Hematopoietic multipotent progenitor cell treated with erythropoietin and hydrocortisone succinate and interleukin-3 and kit ligand, for 6 days (in vitro differentiated cells): ENCODE measurements at regions not wholly inside any gene's neighbourhood (a gene's known extent, or its start where the extent isn't known, plus 50 kb on each side); places are given as distances from the start of the nearest gene placed in this dataset.
"Not testable (repeated sequence)": the region's sequence is repeated elsewhere in the genome, so short reads cannot be mapped to it uniquely, and the experiment has no call there.

Experiments used
- DNase-seq: peaks from one replicate; pipeline ENCODE4 v3.0.0-alpha.2; 2015

DNA sequence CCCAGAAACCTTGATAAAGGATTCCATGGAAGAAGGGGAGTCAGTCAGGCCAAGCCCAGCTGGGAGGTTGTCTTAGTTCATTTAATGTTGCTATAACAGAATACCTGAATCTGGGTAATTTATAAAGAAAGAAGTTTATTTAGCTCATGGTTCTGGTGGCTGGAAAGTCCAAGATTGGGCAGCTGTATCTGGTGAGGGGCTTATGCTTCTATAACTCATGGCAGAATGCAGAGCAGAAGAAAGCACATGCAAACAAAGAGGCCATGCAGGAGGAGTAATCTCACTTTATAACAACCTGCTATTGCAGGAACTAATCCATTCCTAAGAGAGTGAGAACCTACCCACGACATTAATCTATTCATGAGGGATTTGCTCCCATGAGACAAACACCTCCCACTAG is 54.2 kb upstream of the ANKRD1 start:
- DNase-seq = no peak

DNA sequence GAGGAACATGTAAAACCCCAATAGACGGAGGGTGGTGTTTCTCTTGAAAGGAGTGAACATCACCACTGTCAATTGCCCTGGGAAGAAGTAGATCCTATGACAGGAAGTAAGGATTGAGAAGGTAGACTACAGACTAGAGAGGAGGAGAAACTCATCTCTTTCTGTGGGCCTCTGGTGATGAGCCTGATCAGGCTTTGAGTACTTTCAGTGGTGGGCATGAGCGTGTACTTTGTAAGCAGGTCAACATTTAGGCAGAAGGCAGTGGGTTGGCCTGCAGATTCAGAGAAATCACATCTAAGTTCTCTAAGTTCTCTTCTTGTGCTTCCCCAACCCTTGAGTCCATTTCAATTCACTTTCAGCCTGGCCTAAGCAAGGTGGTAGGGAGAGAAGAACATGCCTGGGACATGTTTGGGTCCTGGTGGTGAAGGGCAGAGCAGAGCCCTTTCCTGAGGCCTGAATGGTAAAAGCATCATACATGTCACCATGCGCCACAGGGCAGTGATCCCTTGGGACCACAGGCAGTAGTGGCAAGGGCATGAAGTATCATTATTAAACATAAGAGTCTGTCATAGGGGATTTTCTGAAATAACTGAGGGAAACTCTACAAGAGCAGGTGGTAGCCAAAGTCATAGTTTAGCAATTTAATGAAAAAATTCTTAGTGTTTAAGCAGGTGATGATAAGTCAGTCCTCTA is 56.4 kb upstream of the ANKRD1 start:
- DNase-seq = no peak

GRCh38 chr10:90977855-90978486 is 57.1 kb upstream of the ANKRD1 start:
- no peak for DNase-seq

DNA sequence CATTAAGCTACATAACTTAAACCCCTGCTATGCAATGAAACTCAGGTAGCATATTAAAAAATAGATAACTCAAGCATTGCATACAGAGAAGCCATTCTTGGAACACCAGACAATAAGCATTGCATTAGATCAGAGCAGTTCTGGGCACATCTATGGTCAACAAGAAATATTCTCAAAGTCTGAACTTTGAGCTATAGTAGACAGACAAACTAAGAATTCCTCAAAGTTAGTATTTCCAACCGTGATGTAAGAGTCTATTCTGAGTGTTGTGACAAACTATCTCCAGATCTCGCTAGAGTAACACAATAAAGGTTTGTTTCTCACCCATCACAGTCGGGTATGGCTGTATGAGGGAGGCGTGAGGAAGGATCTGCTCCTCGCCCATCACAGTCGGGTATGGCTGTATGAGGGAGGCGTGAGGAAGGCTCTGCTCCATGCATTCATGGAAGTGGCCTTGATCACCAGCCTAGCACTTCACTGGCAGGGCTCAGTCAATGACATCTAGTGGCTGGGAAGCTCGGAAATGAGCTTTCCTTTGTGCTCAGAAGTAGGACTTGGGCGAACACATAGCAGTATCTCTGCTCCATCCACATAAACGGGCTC is 61.6 kb upstream of the ANKRD1 start:
- DNase-seq = no peak

- no peak for DNase-seq
Observed at GRCh38 chr10:90983914-90984549, 63.1 kb upstream of the ANKRD1 start.

DNA sequence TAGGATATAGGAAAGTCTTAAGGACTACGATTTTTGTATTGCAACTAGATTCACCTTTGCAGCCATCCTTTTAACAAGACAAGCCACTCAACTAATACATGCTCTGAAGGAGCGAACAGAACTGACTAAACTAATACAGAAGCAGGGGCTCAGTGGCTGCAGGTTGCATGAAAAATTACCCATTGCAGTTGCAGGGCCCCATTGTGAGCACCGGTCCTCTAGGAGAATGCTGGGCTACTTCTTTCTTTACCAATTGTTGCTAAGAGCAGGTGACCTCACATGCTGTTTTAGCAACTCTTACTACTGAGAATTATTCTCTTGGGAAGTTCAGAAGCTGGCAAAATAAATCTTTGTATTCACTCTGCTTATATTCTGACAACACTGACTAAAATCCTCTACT is 64.0 kb upstream of the ANKRD1 start:
- no peak for DNase-seq

DNA sequence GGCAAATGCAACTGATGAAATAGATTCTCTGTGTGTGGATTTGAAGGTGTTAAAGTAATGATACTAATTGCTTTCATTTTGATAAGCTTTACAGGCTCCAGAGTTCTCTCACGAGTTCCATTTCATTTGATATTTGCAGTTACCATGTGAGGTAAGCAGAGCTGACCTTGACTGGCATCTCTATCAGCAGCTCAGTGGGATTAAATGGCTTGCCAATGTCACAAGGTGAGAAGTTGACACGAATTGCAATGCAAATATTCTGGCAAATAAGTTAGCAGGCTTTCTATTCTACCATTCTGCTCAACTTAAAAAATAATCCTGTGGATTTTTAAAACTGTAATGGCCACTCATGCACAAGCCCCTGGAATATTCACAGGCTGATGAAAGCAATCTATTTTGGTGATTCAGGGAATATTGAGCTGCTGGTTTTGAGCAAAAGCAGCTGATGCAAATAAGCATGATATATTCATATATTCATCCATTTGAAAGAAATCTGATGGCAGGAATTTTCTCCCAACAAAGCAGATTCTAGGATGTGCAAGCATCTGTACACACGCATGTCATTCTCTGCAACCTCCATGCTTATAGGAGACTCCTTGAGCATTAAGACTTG is 64.5 kb upstream of the ANKRD1 start:
- DNase-seq = no peak

DNA sequence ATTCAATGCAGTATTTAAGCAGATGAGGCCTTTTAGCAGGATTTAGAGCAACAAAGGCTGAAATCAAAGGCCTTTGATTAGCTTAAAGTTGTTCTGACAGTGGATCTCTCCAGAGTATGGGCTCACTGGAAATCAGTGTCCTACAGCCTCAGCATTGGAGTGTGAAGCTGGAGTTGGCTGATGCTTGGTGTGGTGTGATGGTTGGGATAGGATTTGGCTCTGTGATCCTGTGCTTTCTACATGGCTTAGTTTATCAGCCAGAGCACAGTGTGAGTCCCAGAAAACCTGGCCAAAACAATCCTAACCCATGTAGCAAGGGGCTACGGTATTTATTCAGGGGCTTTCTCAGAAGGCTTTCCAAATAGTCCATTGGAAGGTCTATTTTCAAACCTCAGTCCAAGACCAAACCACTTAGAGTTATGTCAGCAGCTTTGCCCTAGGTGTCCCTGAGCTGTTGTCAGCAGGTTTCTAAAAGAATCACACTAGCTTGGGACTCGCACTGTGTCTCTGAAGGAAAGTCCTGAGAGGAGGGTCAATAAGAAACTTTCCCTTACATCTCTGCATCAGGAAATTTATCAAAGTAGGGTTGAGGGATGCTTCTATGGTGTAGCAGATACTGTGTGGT is 65.4 kb upstream of the ANKRD1 start:
- DNase-seq = no peak

DNA sequence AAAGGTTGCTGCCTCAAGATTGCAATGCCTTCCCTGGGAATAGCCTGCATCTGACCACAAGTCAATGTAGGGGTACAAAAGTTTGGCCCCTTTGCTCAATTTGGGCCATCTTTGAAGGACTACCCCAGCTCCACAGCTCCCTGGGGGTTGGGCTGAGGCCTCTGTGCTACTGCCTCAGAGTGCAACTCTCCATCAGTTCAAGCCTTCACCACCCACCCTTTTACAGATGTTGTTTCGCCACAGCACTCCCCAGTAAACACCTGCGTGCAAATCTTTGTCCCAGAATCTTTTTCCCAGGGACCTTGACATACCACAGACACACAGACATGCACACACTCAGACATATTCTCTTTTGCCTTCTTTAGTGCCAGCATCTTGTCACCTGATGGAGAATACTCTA is 66.0 kb upstream of the ANKRD1 start:
- no peak for DNase-seq

- no peak for DNase-seq
Observed at GRCh38 chr10:90987383-90987782, 66.5 kb upstream of the ANKRD1 start.

DNA sequence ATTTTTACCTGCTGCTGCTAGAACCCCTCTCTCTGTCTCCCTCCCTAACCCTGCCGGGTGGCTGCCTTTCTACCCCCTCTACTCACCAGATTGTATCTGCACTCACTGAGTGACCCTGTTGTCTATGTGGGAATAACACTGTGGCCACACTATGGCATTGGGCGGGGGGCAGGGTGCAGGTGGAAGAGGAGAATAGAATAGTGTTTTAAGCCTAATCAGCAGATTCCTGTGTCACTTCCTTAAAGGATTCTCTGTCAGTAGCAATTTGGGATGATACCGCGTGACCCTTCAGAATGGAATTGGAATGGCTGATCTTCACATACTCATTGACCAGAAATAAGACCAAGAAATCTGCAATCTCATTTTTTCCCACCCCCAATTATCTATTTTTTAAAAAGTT is 67.1 kb upstream of the ANKRD1 start:
- DNase-seq = no peak

- DNase-seq = no peak
Observed at GRCh38 chr10:90988802-90989201, 67.9 kb upstream of the ANKRD1 start.

DNA sequence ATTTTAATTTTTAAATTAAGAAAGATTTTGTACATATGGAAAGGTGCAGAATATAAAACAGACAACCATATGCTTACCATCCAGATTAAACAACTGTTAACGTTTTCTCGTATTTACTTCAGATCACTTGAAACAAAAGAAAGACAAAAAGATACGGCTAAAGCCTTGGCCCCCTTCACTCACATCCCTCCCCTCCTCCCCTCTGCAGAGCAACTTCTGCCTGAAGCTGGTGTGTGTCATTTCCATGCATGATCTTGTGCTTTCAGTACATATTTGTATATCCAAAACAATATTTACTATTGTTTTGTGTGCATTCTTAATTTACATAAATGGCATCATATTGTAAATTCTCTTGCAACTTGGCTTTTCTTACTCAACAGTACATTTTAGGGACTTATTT is 68.5 kb upstream of the ANKRD1 start:
- DNase-seq = no peak

DNA sequence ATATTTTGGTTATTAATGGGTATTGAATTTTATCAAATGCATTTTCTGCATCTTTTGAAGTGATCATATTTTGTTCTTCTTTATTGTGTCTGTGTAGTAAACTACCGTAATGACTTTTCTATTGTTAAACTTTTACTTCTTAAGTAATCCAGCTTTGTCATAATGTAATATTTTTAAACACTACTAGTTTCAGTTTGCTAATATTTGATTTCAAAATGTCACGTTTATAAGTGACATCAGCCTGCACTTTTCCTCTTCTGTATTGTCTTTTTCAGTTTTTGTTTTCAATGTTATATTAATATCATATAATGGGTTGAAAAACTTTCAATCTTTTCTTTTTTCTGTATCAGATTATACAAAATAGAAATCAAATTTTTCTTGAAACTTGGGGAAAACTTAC is 71.6 kb upstream of the ANKRD1 start:
- no peak for DNase-seq

GRCh38 chr10:90993340-90993739 is 72.5 kb upstream of the ANKRD1 start:
- DNase-seq = no peak

GRCh38 chr10:90997670-90998069 is 76.8 kb upstream of the ANKRD1 start:
- no peak for DNase-seq

- no peak for DNase-seq
Observed at GRCh38 chr10:90998733-90999511, 78.0 kb upstream of the ANKRD1 start.

DNA sequence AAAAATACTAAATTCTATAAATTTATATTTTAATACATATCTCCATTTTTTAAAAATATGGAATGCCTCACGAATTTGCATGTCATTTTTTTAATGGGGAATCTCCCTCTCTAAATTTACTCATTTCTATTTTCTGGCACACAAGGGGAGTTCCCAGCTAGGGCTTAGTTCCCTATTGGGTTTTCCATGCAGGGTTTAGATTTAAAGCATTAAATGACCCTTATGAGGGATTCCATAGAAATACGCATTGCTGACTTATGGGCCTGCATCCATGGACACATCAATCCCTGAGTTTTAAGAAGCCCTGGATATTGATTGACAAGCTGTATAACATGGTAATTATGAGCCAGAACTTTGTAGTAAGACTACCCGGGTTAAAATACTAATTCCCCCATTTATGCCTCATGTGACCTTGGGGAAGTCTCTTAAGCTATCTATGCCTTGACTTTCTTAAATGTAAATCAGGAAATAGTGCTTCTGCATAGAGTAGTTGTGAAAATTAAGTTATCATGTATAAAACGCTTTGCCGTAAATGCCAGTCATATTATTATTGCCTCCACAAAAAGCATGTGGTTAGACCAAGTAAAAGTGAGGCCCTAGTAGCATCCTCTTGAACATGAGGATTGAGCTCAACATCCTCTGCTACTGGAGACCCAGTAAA is 78.8 kb upstream of the ANKRD1 start:
- DNase-seq = no peak

DNA sequence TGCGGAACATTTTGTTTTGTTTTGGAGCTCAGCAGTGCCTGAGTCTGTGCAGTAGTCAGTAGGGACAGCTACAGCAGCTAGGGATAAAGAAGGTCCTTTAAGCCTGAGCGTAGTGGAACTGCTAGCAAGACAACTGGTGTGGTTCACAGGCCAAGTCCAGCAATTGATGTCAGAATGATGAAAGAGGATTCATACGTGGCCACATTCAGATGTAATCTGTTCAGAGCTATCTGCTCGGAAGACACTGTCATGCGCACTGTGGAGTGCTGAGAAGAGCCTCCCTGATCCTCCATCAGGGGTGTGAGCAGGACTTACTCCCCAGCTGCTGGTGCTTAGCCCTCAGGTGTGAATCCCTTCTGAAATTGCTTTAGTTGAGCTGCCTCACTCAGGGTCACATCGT is 79.6 kb upstream of the ANKRD1 start:
- DNase-seq = no peak

DNA sequence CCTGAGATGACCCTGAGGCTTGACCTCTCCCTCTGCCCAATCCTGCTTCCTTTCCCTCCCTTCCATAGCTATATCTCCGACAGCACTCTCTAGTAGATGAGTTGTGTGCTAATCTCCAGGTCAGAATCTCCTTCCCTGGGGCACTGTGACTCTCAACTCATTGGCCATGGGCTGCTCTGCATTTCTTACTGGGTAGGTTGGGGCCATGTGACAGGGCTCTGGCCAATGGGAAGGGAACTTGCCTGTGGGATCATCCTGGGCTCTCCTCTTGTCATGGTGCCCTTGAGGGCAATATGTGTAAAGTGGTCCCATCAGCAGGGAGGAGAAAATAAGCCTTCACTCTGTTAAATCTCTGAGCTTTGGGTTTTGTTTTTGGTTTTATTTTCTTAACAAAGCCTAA is 80.1 kb upstream of the ANKRD1 start:
- no peak for DNase-seq

DNA sequence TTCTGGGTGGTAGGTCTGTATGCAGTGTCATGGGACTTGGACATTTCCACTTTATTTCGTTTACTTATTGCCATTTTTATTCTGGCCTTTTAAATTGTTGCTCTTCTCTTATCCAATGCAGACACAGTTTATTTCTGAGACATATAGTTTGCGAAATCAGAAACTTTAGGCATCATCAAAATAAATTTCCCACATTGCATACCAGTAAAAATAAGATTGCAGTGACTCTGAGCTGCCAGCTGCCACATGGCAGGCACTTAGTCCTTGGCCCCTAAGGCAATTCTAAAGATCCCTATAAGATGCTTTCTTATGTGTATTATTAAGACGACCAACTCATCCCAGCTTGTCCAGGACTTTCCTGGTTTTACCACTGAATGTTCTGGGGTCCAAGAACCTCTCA is 81.8 kb upstream of the ANKRD1 start:
- DNase-seq = no peak

DNA sequence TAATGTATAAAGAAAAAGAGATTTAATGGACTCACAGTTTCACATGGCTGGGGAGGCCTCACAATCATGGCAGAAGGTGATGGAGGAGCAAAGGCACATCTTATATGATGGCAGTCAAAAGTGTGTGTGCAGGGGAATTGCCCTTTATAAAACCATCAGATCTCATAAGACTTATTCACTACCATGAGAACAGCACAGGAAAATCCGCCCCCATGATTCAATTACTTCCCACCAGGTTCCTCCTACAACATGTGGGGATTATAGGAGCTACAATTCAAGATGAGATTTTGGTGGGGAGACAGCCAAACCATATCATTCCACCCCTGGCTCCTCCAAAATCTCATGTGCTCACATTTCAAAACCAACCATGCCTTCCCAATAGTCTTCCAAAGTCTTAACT is 82.5 kb upstream of the ANKRD1 start:
- not testable (repeated sequence) for DNase-seq
